Kidney tubule cell (primary cell): ENCODE measurements at regions not wholly inside any gene's neighbourhood (a gene's known extent, or its start where the extent isn't known, plus 50 kb on each side); places are given as distances from the start of the nearest gene placed in this dataset.

Experiments used
- DNase-seq: peaks from one replicate; pipeline ENCODE4 v3.0.0-alpha.2; 2018; ENCODE audit warnings: low spot score

DNA sequence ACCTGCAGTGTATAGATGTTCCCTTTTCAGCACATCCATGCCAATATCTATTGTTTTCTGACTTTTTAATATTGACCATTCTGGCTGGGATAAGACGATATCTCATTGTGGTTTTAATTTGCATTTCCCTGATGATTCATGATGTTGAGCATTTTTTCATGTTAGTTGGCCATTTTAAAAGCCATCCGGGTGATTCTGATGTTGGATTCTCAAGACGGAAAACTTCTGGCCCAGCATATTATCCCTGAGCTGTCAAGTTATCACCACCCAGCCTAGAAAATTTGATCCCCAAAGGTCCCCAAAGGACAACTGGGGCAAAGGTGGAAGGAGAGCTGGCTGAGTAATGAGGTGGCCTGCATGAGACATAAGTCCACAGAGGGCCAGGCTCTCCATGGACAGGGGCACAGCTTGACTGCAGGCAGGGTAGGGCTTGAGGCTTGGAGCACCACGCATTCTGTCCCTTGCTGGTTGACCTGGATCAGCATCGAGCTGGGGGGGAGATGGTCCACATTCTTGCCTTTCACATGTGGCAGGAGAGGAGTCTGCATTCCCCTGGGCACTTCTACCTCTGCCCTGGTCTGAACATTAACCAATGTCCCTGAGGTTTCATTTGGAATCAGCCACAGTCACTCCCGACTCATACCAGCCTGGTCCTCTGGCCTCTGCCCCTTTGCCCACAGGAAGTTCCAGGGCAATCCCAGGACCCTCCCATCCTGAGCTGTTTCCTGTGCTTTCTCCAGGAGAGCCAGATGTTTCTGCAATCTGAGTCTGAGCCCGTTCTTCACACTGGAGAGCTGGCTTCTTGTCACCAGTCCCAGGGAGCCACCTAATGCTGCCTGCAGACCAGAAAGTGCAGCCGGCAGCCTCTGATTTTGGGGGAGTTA lies 69.2 kb downstream of the ISG20 start:
- DNase-seq, result peak; percentile 46

- no peak for DNase-seq
Observed at GRCh38 chr15:88708655-88709054, 69.8 kb downstream of the ISG20 start.

DNA sequence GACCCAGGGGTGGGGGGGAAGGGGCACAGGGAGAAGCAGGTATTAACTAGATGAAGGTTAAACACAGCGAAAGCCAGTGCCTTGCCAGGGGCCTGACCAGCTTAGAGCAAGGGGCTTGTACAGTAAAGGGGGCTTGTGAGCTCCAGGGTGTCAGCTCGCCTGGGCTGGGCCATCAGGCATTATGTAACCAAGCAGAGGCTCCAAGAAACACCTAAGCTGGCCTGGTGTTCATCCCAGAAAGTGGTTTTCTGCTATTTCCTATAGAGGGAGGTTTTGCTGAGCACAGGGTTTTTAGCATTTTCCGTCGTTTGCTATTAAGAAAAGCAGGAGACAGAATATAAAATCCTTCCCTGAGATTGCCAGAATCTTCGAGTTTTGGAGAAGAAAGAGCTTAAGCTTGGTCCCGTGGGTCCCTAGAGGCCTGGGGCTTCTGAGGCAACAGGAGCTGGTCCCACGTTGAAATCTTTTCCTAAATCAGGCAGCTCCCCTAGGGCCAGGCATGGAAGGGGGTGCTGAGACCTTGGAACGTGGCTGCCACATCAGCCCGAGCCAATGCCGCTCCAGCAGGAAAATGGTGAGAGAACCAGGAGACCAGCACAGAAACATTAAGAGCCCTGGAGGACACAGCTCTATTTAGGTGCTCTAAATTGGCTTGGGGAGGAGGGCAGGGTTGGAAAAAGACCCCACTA lies 71.4 kb downstream of the ISG20 start:
- no peak for DNase-seq

DNA sequence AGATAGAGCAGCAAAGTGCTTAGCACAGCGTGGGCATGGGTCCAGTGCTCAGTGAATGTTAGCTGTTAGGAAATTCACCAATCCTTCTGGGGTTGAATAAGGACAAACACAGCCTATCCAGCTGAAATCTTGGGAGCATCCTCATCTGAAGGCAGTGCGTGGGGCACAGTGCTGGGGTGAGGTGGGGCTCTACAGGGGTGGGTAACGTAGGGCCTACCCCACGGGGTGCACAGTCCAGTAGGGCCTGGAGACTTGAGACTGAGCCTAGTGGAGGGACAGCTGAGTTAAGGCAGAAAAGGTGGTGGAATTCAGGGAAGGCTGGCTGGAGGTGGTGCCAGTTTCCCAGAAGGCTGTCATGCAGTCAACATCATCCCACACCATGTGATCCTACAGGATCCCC lies 73.0 kb downstream of the ISG20 start:
- DNase-seq, result no peak

DNA sequence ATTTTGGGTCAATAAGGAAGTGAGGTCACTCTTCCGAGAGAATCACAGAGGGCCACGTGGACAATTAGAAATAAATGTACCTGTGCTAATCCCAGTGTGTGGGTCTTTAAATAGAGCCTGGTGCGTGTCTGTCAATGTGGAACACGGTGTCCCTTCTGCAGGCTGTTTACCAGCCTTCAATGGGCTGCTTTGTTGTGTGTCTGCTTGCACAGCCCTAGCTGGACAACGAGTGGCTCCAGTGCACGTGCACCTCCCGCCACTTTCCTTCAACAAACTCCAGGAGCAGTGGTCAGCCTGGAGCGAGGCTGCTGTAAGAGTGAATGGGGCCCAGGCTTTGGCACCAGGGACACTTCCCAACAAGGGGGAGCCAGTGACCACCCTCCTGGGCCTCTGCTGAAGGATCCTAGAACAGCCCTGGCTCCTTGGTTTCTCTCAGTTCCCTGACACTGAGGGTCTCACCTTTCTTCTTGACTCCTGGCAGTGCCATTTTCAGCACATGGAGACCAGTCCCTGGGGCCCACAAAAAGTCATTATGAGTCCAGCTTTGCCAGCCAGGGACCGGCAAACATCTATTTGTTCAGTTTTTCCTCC lies 76.1 kb downstream of the ISG20 start:
- DNase-seq, result no peak

DNA sequence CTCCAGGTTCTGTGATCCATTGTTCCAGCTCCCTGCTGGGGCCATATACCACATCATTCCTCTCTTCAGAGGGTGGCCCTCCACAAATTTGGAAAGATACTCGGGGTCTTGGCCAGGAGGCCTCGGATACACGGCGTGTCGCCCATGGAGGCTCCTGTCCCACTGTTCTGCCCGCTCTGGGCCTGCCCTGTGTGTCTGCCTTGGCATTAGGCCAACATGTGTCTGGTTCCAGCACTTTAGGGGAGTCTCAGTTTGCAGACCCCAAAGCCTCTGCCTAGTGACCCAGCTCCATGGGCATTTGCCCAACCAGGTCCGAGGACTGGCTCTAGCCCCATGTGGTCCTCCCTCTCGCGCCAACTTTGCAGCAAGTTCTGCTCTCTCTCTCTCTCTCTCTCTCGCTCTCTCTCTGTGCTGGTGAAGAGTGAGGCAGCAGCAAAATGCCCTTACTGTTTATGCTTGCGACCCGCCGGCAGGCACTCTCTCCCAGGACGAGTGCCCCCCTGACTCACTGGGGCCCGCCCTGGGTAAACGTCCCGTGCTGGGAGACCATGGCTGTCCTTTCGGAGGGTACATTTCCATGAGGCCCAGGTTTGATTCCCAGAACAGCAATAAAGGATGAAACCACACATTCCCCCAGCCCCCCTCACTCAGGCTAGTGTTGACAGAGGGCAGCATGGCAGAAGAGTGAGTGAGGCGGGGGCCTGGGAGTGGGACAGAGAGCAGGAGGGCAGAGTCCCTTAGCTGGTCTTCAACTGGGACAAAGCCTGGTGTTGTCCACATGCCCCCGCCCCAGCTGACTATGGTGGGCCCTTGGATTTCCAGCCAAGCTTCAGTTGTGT lies 77.9 kb downstream of the ISG20 start:
- no peak for DNase-seq

- DNase-seq, result no peak
Observed at GRCh38 chr15:88717382-88718031, 78.7 kb downstream of the ISG20 start.

GRCh38 chr15:88718731-88719130 lies 79.9 kb downstream of the ISG20 start:
- no peak for DNase-seq

GRCh38 chr15:88719654-88720053 lies 80.8 kb downstream of the ISG20 start:
- DNase-seq, result no peak

DNA sequence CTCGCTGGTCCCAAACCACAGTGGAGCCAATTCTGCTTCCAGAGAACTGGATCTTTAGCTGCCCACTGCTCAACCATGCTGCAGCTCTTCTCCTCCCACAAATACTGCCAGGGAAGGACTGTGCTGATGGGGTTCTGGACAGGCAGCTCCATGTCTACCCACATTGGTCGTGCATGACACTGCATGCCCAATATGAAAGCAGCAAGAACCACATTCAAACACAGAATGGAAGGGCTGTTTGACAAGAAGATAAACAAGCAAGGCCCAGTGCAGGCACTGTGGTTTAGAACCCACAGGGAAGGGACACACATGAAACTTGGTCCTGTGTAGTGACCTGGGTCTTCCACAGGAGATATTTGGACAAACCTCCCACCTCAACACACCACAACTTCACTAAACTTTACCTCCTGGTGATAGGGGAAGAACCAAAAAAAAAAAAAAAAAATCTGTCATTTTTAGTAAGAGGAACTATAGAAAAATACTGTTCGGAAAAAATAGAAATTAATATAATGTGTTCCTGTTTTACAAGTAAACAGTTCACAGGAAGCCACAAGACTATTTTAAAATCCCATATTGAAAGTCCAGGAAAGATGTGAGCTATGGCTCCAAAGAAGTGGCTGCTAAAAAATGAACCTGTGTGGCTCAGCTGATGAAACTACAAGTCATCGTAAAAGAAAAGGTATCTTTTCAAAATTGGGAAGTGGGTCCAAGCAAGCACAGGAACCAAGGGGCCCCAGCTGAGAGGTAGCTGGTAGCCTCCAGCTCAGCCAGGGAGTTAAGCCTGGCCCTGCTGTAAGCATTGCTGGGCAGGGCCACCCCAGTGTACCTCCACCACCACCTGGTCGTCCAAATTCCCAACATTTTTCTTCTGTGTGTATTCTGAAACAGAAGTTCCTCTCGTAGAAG lies 77.7 kb upstream of the ACAN start:
- DNase-seq, result no peak

DNA sequence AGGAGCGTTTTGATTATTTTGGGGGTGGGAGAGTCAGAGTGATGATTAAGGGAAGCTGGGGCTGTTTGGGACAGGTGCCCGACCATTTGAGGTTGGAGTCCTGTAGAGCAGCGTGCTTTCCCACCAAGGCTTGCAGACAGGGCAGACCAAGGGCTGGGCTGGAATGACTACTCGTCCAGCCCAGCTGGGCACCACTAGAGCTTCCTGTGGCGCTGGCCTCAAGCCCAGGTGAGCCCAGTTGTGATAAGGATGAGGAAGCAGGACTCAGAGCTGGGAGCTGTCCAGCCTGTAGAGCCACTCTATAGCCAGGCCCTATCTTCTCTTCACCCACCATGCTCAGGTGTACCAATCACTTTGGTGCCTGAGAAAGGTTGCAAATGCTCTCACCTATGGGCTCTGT lies 75.8 kb upstream of the ACAN start:
- DNase-seq, result no peak

DNA sequence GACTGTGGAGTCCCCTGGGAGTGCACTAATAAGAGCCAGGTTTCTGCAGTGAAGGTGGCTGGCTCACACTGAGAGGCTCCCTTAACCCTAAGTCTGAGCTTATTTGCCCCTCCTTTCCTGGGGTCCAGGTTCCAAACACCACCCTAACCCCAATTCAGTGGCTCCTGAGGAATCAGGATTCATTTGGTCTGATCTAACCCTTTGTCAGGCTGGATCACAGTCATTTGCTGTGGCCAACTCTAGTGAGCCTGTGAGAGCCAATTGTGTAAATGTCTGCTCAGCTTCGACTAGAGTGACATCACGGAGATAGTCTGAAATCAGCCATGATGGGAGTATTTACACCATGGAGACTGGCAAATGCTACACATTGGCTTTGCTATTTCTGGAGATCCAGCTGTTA lies 73.7 kb upstream of the ACAN start:
- DNase-seq, result no peak

DNA sequence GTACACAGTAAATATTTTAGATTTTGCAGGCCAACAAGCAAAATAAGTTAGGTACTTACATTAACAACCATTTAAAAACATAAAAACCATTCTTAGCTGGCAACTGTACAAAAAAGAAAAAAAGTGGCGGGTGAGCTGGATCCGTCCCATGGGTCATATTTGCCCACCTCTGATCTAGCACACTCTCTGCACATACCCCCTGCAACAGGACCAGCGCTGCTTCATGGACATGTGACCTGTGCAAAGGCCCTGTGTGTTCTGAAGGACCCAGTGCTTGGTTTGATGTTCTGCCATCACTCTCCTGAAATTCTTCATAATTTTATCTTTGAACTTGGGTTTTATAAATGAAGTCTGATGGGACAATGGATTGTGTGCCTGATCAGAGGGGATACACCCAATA lies 72.5 kb upstream of the ACAN start:
- DNase-seq, result no peak

DNA sequence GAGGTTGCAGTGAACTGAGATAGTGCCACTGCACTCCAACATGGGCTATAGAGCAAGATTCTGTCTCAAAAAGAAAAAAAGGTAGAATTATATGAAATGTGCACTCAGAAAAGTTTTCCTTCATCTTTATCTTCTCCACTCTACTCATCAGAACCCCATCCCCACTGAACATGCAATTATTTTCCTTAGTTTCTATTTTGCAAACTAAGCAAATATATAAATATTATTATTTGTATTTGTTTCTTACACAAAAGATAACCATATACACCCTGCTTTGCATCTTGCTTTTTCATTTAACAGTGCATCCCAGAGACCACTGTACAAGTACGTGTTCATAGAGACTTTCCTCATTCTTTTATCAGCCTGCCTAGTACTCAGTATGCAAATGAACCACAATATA lies 68.0 kb upstream of the ACAN start:
- no peak for DNase-seq

GRCh38 chr15:88736204-88736603 lies 67.0 kb upstream of the ACAN start:
- DNase-seq, result no peak

DNA sequence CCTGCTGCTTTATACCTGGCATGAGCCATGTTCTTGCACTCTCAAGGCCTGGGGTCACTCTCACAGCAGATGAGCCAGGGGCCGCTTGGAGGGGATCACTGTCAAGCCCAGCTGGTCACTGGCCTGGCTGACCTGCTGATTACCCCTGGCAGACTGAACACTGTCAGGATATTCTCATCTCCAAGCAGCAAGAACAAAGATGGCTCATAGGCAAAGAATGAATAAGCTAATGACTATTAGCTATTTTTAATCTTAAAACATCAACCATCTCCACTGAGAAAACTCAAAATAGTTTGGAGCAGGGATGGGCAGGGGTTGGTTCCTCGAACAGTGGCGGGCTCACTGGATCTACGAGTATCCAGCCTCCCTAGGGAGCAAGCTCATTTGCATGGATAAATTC lies 64.4 kb upstream of the ACAN start:
- DNase-seq, result no peak

- no peak for DNase-seq
Observed at GRCh38 chr15:88739541-88739940, 63.7 kb upstream of the ACAN start.

- no peak for DNase-seq
Observed at GRCh38 chr15:88740356-88740755, 62.9 kb upstream of the ACAN start.

DNA sequence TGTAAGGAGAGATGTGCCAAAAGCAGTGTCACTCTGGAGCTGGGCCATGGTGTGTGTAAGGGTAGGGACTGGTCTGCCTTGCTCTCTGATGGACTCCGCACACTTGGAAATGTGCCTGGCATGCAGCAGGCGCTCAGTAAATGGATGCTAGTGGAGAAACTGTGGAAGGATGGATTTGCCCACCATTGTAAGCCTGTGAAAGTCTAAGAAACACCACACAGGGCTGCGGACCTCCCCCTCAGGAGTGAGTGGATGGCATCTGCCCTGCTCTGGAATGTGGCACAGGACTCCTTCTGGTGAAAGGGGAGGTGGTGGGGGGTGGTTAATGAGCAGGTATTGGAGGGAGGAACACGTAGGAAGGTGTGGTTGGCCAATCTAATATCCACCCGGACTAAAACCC lies 62.2 kb upstream of the ACAN start:
- no peak for DNase-seq

DNA sequence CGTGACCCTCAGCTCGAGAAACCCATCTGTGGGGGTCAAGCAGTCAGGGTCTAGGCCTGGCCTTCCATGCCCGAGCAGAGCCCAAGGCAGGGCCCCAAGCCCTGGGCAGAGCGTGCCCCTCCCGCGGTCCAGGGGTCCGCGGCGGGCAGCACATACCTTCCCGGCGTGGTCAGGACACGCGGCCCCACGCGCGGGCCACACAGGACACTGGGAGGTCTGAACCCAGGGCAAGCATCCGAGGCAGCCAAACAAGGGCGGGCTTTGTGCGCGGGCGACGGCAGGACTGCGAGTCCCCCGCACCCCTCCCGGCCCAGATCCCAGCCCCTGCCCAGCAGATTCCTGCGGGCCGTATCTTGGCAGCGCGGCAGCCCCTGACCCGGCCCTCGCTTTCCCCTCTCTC lies 61.6 kb upstream of the ACAN start:
- DNase-seq, result no peak

- DNase-seq, result no peak
Observed at GRCh38 chr15:88742161-88742560, 61.1 kb upstream of the ACAN start.
